22Rv1 (cell line): ENCODE measurements at regions not wholly inside any gene's neighbourhood (a gene's known extent, or its start where the extent isn't known, plus 50 kb on each side); places are given as distances from the start of the nearest gene placed in this dataset.

Experiments
- H3K27ac ChIP-seq: fragments of 450-650 bp; 2 replicates; pipeline ENCODE4 v1.5.1; 2017
- CTCF ChIP-seq: fragments of 450-650 bp; IDR thresholded peaks from 2 replicates; pipeline ENCODE4 v1.5.1; 2017; ENCODE audit warnings: mild to moderate bottlenecking
- ZFX ChIP-seq: fragments of 450-650 bp; IDR thresholded peaks from 2 replicates; pipeline ENCODE4 v1.6.1; 2017; ENCODE audit warnings: antibody characterized with exemption, borderline replicate concordance

- H3K27ac ChIP-seq, result no peak overlapping the region
Observed at GRCh38 chr17:14942526-14943190, 322.5 kb downstream of the PMP22 start.

GRCh38 chr17:14940938-14941265 is 324.2 kb downstream of the PMP22 start:
- TF ChIP-seq ZFX, result no peak
- TF ChIP-seq CTCF, result no peak
- no peak overlapping the region for H3K27ac ChIP-seq

More at GRCh38 chr17:14942526-14943190, 322.5 kb downstream of the PMP22 start:
- no peak for TF ChIP-seq ZFX

GRCh38 chr17:14940108-14940937 is 324.8 kb downstream of the PMP22 start:
- TF ChIP-seq CTCF (no peak), ZFX (no peak)
- no peak overlapping the region for H3K27ac ChIP-seq

- H3K27ac ChIP-seq, result no peak overlapping the region
- TF ChIP-seq ZFX, result no peak
- no peak for TF ChIP-seq CTCF
Observed at GRCh38 chr17:14935845-14936485, 329.2 kb downstream of the PMP22 start.

- TF ChIP-seq CTCF, result no peak
- no peak for TF ChIP-seq ZFX
- H3K27ac ChIP-seq, result no peak overlapping the region
Observed at GRCh38 chr17:14935139-14935841, 329.8 kb downstream of the PMP22 start.

- TF ChIP-seq ZFX (no peak), CTCF (no peak)
- H3K27ac ChIP-seq, result no peak overlapping the region
Observed at GRCh38 chr17:14933676-14934075, 331.4 kb downstream of the PMP22 start.

GRCh38 chr17:14926526-14927122 is 338.5 kb downstream of the PMP22 start:
- H3K27ac ChIP-seq, result no peak overlapping the region

More at GRCh38 chr17:14926526-14927122, 338.5 kb downstream of the PMP22 start:
- no peak for TF ChIP-seq ZFX
- TF ChIP-seq CTCF, result peak; percentile 87
